GM12878 (cell line): ENCODE measurements at regions not wholly inside any gene's neighbourhood (a gene's known extent, or its start where the extent isn't known, plus 50 kb on each side); places are given as distances from the start of the nearest gene placed in this dataset.

ENCODE experiments used
- ATAC-seq: fragments of 200-7000 bp; cut with Tn5 transposase; 3 replicates; pipeline ENCODE4 v1.9.1; 2020; ENCODE audit warnings: mild to moderate bottlenecking, moderate library complexity
- BruUV-seq: library from RNA; stranded (reverse); fragments of 400-500 nt; replicated peaks from 2 replicates; lab custom pipeline; 2021; lab: Mats Ljungman, UMichigan
- CTCF ChIA-PET: fragments of 300-600 bp; sonication (Branson Sonifier 250); formaldehyde crosslinking; extraction: SDS; loops from one replicate; lab custom pipeline; 2021; ENCODE audit warnings: inconsistent platforms; lab: Yijun Ruan, JAX
- POLR2A ChIA-PET: fragments of 350-600 bp; formaldehyde crosslinking; extraction: SDS; loops from one replicate; lab custom pipeline; 2021; ENCODE audit warnings: inconsistent platforms; lab: Charles Lee
- RAD21 ChIA-PET: fragments of 300-600 bp; sonication (Branson Sonifier 250); formaldehyde crosslinking; loops from one replicate; lab custom pipeline; 2023; ENCODE audit warnings: antibody characterized with exemption; ENCODE audit not compliant: unreplicated experiment; lab: Charles Lee
- SMC1A ChIA-PET: fragments of 300-600 bp; sonication (Branson Sonifier 250); formaldehyde crosslinking; loops from one replicate; lab custom pipeline; 2023; ENCODE audit not compliant: unreplicated experiment, uncharacterized antibody; lab: Charles Lee
- DNase-seq: peaks from one replicate; pipeline ENCODE4 v3.0.0-alpha.2; 2011; ENCODE audit warnings: low read depth, low spot score
- FAIRE-seq: peaks from 3 replicates; lab custom pipeline; 2011; peaks lifted over from hg19 to GRCh38; lab: Jason Lieb, UNC
- H2AFZ ChIP-seq: 2 replicates; pipeline ENCODE4 v1.6.0; 2011; ENCODE audit warnings: low read depth, low read length, control low read depth; ENCODE audit not compliant: control insufficient read depth
- H3K27ac ChIP-seq: 2 replicates; pipeline ENCODE4 v1.5.1; 2011; ENCODE audit warnings: control low read depth; ENCODE audit not compliant: control insufficient read depth, insufficient read depth
- H3K27me3 ChIP-seq, 2 experiments: replicated peaks in 1 of 2; 2 replicates each; pipeline versions ENCODE4 v1.6.0 to v1.6.1; 2011; ENCODE audit warnings: low read length in 1 of 2; ENCODE audit not compliant: control insufficient read depth in 2 of 2, insufficient read depth in 2 of 2
- H3K36me3 ChIP-seq, 2 experiments: 2 replicates each; pipeline ENCODE4 v1.5.1; 2011; ENCODE audit warnings: low read length in 1 of 2; ENCODE audit not compliant: control insufficient read depth in 2 of 2, insufficient read depth in 2 of 2
- H3K4me1 ChIP-seq: 2 replicates; pipeline ENCODE4 v1.6.1; 2011; ENCODE audit warnings: mild to moderate bottlenecking, low read length, moderate library complexity, mixed read lengths; ENCODE audit not compliant: control insufficient read depth, insufficient read depth
- H3K4me2 ChIP-seq: 2 replicates; pipeline ENCODE4 v1.6.0; 2011; ENCODE audit warnings: control low read depth; ENCODE audit not compliant: control insufficient read depth, insufficient read depth
- H3K4me3 ChIP-seq: fragments of 200-600 bp; sonication (generic); 2 replicates; pipeline ENCODE4 v1.5.1; 2016
- H3K79me2 ChIP-seq: 2 replicates; pipeline ENCODE4 v1.6.0; 2011; ENCODE audit warnings: low read length; ENCODE audit not compliant: control insufficient read depth, insufficient read depth
- H3K9ac ChIP-seq: 2 replicates; pipeline ENCODE4 v1.8.0; 2011; ENCODE audit warnings: low read length, control low read depth, mixed read lengths; ENCODE audit not compliant: control insufficient read depth, insufficient read depth
- H3K9me3 ChIP-seq: replicated peaks from 3 replicates; pipeline ENCODE4 v1.5.1; 2011; ENCODE audit warnings: mild to moderate bottlenecking, low read length; ENCODE audit not compliant: control insufficient read depth, insufficient read depth
- H4K20me1 ChIP-seq: 2 replicates; pipeline ENCODE4 v1.6.0; 2011; ENCODE audit not compliant: control insufficient read depth, insufficient read depth
- CBX3 ChIP-seq: fragments of 200-600 bp; sonication (generic); IDR thresholded peaks from 2 replicates; pipeline ENCODE4 v1.6.1; 2016; ENCODE audit warnings: low read depth, borderline replicate concordance
- CREM ChIP-seq: IDR thresholded peaks from 2 replicates; pipeline ENCODE4 v1.6.1; 2014; ENCODE audit warnings: antibody characterized with exemption, low read depth
- ELK1 ChIP-seq: IDR thresholded peaks from 2 replicates; pipeline ENCODE4 v1.6.1; 2012; ENCODE audit warnings: low read depth, low read length, improper control_type of control experiment
- FOS ChIP-seq: IDR thresholded peaks from 3 replicates; pipeline ENCODE4 v1.6.1; 2011; ENCODE audit warnings: borderline replicate concordance; ENCODE audit not compliant: insufficient read length; ENCODE audit errors: extremely low read depth
- GABPA ChIP-seq: IDR thresholded peaks from 2 replicates; pipeline ENCODE4 v1.6.1; 2014; ENCODE audit warnings: antibody characterized with exemption, low read depth, mild to moderate bottlenecking, inconsistent platforms
- GATAD2B ChIP-seq: fragments of 450-650 bp; conservative IDR thresholded peaks from 2 replicates; pipeline ENCODE4 v1.6.1; 2017; ENCODE audit warnings: low read depth, mild to moderate bottlenecking, moderate library complexity
- JUND ChIP-seq: IDR thresholded peaks from 2 replicates; pipeline ENCODE4 v1.6.1; 2012; ENCODE audit warnings: low read depth, mild to moderate bottlenecking, low read length, improper control_type of control experiment, moderate library complexity
- LARP7 ChIP-seq: fragments of 450-650 bp; IDR thresholded peaks from 2 replicates; pipeline ENCODE4 v1.6.1; 2017; ENCODE audit warnings: mild to moderate bottlenecking
- MEF2B ChIP-seq: fragments of 450-650 bp; IDR thresholded peaks from 2 replicates; pipeline ENCODE4 v1.6.1; 2018; ENCODE audit warnings: mild to moderate bottlenecking, moderate library complexity; ENCODE audit not compliant: partially characterized antibody, poor library complexity, severe bottlenecking
- NFXL1 ChIP-seq: fragments of 450-650 bp; IDR thresholded peaks from 2 replicates; pipeline ENCODE4 v1.6.1; 2017; ENCODE audit warnings: antibody characterized with exemption, mild to moderate bottlenecking, borderline replicate concordance
- NFYB ChIP-seq: IDR thresholded peaks from 2 replicates; pipeline ENCODE4 v1.6.1; 2011; ENCODE audit warnings: low read depth, mild to moderate bottlenecking, low read length, improper control_type of control experiment, moderate library complexity; ENCODE audit not compliant: insufficient read depth
- PAX5 ChIP-seq: IDR thresholded peaks from 2 replicates; pipeline ENCODE4 v1.6.1; 2011; ENCODE audit warnings: low read depth, low read length, borderline replicate concordance
- POLR2AphosphoS2 ChIP-seq: IDR thresholded peaks from 2 replicates; pipeline ENCODE4 v1.6.1; 2011; ENCODE audit warnings: low read depth, mild to moderate bottlenecking, low read length, improper control_type of control experiment, moderate library complexity
- RELA ChIP-seq: fragments of 450-650 bp; IDR thresholded peaks from 2 replicates; pipeline ENCODE4 v1.8.0; 2014; ENCODE audit warnings: borderline replicate concordance; ENCODE audit not compliant: partially characterized antibody
- TAF1 ChIP-seq: IDR thresholded peaks from 2 replicates; pipeline ENCODE4 v1.6.1; 2011; ENCODE audit warnings: mild to moderate bottlenecking, low read depth, low read length, borderline replicate concordance
- ZNF207 ChIP-seq: fragments of 450-650 bp; IDR thresholded peaks from 2 replicates; pipeline ENCODE4 v1.6.1; 2014; ENCODE audit warnings: antibody characterized with exemption, mild to moderate bottlenecking, borderline replicate concordance
- WGBS: methylation state at CpG from one replicate; pipeline ENCODE4 v1.1.6; 2016; ENCODE audit warnings: low lambda C conversion rate; ENCODE audit not compliant: insufficient replicate concordance, insufficient coverage; ENCODE audit errors: missing lambda C conversion rate; 5-methylcytosine and 5-hydroxymethylcytosine counted together
- in situ Hi-C: fragments of 300-500 bp; cut with MboI; formaldehyde crosslinking; loops from 9 replicates; pipeline ENCODE4 v1.14.3; 2018; ENCODE audit warnings: mixed read lengths
- intact Hi-C: fragments of 100-400 bp; cut with micrococcal nuclease; formaldehyde crosslinking; loops from one replicate; pipeline ENCODE4 v1.14.2; 2022; ENCODE audit not compliant: unreplicated experiment

GRCh38 chr15:49793943-49794342 lies 173.1 kb downstream of the DTWD1 start:
- Histone ChIP-seq H3K9me3 (no peaks in the 10 kb centered on the region), H3K4me1 (no peaks in the 10 kb centered on the region), H3K27me3 (no peaks in the 10 kb centered on the region), H4K20me1 (no peaks in the 10 kb centered on the region), H3K4me3 (no peak overlapping the region), H2AFZ (no peak overlapping the region), H3K36me3 (no peaks in the 10 kb centered on the region), H3K79me2 (no peaks in the 10 kb centered on the region), H3K9ac (no peak overlapping the region), H3K4me2 (no peak overlapping the region), H3K27ac (no peak overlapping the region)
- FAIRE-seq (no peak), ATAC-seq (no peak), DNase-seq (no peak)
- TF ChIP-seq POLR2AphosphoS2 (no peak), PAX5 (no peak), CBX3 (no peak), GABPA (no peak), NFYB (no peak), NFXL1 (no peak), ELK1 (no peak), JUND (no peak)
- 61% methylated on average over 14 of the region's 14 CpGs for WGBS
- ChIA-PET SMC1A (no interaction called here), RAD21 (no interaction called here), POLR2A (no interaction called here), CTCF (no interaction called here)
- BruUV-seq = no TSS peak
- in situ Hi-C loops (no loop called here), intact Hi-C loops (no loop called here)

GRCh38 chr15:49801796-49802195 lies 180.9 kb downstream of the DTWD1 start:
- TF ChIP-seq ZNF207 (no peak), FOS (no peak), RELA (no peak), MEF2B (no peak), CBX3 (no peak), LARP7 (no peak), TAF1 (no peak), CREM (no peak), GATAD2B (no peak)
- Histone ChIP-seq H3K9me3 (no peaks in the 10 kb centered on the region), H3K4me2 (no peak overlapping the region), H3K36me3 (no peaks in the 10 kb centered on the region), H3K9ac (no peak overlapping the region), H3K27me3 (no peaks in the 10 kb centered on the region), H3K79me2 (no peaks in the 10 kb centered on the region), H3K4me3 (no peak overlapping the region), H3K4me1 (no peaks in the 10 kb centered on the region), H4K20me1 (no peaks in the 10 kb centered on the region), H2AFZ (no peak overlapping the region), H3K27ac (no peak overlapping the region)
- intact Hi-C loops = no loop called here
- in situ Hi-C loops = no loop called here
- POLR2A ChIA-PET = no interaction called here
- no TSS peak for BruUV-seq
- RAD21 ChIA-PET = no interaction called here
- ATAC-seq (no peak), DNase-seq (no peak), FAIRE-seq (no peak)
- SMC1A ChIA-PET = no interaction called here
- CTCF ChIA-PET = interaction anchor here (0.8 kb wide), 1 partner anchor 9 kb away, joined by 3 read pairs; no protein-coding TSS in a partner anchor
